K562 (cell line): ENCODE measurements at regions not wholly inside any gene's neighbourhood (a gene's known extent, or its start where the extent isn't known, plus 50 kb on each side); places are given as distances from the start of the nearest gene placed in this dataset.

Source experiments
- CHCHD3 ChIP-seq: fragments of 250-450 bp; sonication (Bioruptor Pico); IDR thresholded peaks from 2 replicates; pipeline ENCODE4 v2.1.2; 2022; ENCODE audit warnings: mild to moderate bottlenecking
- ELF4 ChIP-seq: fragments of 450-650 bp; formaldehyde crosslinking; IDR thresholded peaks from 2 replicates; pipeline ENCODE4 v1.4.0; 2022; ENCODE audit warnings: missing genetic modification characterization
- HDAC3 ChIP-seq: fragments of 450-650 bp; IDR thresholded peaks from 2 replicates; pipeline ENCODE4 v1.6.1; 2018; ENCODE audit warnings: borderline replicate concordance, mild to moderate bottlenecking, moderate library complexity; ENCODE audit not compliant: partially characterized antibody
- HEY1 ChIP-seq: fragments of 250-450 bp; sonication (Bioruptor Pico); IDR thresholded peaks from 2 replicates; pipeline ENCODE4 v1.5.0; 2020; ENCODE audit warnings: mild to moderate bottlenecking, moderate library complexity, borderline replicate concordance
- RAD21 ChIP-seq, 2 experiments: fragments of 250-450 bp in 1 of 2; fragments of 450-650 bp in 1 of 2; sonication (Bioruptor Pico) in 1 of 2; formaldehyde crosslinking in 1 of 2; IDR thresholded peaks in 1 of 2; conservative IDR thresholded peaks in 1 of 2; 2 replicates each; pipeline versions ENCODE4 v1.4.0 to v1.8.0; 2020 to 2022; ENCODE audit warnings: mild to moderate bottlenecking in 2 of 2, moderate library complexity in 1 of 2
- RAD51 ChIP-seq: fragments of 450-650 bp; IDR thresholded peaks from 2 replicates; pipeline ENCODE4 v1.7.1; 2016; ENCODE audit warnings: low read depth, mild to moderate bottlenecking, borderline replicate concordance
- ZC3H8 ChIP-seq: fragments of 450-650 bp; IDR thresholded peaks from 2 replicates; pipeline ENCODE4 v1.6.1; 2017
- ZNF316 ChIP-seq: fragments of 450-650 bp; IDR thresholded peaks from 2 replicates; pipeline ENCODE4 v1.6.1; 2016
- TF ChIP-seq, protein P1 (sequence below), 2 experiments: fragments of 450-650 bp; formaldehyde crosslinking in 1 of 2; IDR thresholded peaks; 2 replicates each; pipeline versions ENCODE4 v1.4.0 to v1.6.1; 2014 to 2020; ENCODE audit warnings: mild to moderate bottlenecking in 2 of 2, borderline replicate concordance in 1 of 2, low read depth in 1 of 2
- TF ChIP-seq, protein P2 (sequence below): fragments of 450-650 bp; formaldehyde crosslinking; IDR thresholded peaks from 2 replicates; pipeline ENCODE4 v1.4.0; 2020; ENCODE audit warnings: mild to moderate bottlenecking, moderate library complexity
- TF ChIP-seq, protein P3 (sequence below): fragments of 450-650 bp; IDR thresholded peaks from 2 replicates; pipeline ENCODE4 v1.7.0; 2016; ENCODE audit warnings: borderline replicate concordance
- TF ChIP-seq, protein P4 (sequence below): conservative IDR thresholded peaks from 2 replicates; pipeline ENCODE4 v1.6.1; 2011; ENCODE audit warnings: low read depth, mild to moderate bottlenecking, low read length; ENCODE audit not compliant: control insufficient read depth

DNA sequence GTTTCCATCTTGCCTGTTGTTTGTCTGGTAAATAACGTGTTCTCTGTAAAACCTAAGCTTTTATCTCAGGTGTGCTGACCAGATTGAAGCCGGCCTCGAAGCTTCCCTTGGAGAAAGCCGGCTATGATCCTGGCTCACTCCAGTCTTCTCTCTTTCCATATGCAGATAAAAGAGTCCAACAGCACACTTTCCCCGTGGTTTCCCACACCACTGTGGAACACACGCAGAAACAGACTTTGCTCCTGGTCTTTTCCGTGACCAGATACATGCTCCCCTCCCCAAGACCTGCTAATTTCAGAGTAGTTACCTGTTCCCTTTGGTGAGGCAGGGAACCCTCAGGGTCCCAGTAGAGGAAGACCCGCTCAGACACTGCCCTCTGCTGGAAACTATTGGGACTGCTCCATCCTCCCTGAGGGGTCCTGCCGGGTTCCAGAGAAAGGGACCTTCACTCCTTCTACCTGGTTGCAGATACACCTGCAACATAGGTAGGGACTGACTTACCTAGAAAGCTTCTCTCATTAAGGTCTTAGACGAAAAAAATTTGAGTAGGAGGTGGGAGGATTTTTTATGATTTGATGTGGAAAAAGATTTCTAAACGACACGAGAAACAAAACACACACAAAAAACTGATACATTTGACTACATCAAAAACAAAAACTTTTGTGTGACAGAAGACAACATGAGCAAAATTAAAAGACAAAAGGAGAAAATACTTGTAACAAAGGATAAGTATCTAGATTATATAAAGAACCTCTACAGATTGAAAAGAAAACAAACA lies 415.4 kb upstream of the CCDC196 start (continued):
- TF ChIP-seq, protein P1, sequence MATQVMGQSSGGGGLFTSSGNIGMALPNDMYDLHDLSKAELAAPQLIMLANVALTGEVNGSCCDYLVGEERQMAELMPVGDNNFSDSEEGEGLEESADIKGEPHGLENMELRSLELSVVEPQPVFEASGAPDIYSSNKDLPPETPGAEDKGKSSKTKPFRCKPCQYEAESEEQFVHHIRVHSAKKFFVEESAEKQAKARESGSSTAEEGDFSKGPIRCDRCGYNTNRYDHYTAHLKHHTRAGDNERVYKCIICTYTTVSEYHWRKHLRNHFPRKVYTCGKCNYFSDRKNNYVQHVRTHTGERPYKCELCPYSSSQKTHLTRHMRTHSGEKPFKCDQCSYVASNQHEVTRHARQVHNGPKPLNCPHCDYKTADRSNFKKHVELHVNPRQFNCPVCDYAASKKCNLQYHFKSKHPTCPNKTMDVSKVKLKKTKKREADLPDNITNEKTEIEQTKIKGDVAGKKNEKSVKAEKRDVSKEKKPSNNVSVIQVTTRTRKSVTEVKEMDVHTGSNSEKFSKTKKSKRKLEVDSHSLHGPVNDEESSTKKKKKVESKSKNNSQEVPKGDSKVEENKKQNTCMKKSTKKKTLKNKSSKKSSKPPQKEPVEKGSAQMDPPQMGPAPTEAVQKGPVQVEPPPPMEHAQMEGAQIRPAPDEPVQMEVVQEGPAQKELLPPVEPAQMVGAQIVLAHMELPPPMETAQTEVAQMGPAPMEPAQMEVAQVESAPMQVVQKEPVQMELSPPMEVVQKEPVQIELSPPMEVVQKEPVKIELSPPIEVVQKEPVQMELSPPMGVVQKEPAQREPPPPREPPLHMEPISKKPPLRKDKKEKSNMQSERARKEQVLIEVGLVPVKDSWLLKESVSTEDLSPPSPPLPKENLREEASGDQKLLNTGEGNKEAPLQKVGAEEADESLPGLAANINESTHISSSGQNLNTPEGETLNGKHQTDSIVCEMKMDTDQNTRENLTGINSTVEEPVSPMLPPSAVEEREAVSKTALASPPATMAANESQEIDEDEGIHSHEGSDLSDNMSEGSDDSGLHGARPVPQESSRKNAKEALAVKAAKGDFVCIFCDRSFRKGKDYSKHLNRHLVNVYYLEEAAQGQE (IDR thresholded peaks at IDR 0.05; ENCODE audit: borderline replicate concordance) = peak; percentile 42; the same call in 1 of the 2 replicates
- TF ChIP-seq, protein P1 (CRISPR knock-in tag; IDR thresholded peaks at IDR 0.05; ENCODE audit: low read depth) = no peak
- TF ChIP-seq, protein P2, sequence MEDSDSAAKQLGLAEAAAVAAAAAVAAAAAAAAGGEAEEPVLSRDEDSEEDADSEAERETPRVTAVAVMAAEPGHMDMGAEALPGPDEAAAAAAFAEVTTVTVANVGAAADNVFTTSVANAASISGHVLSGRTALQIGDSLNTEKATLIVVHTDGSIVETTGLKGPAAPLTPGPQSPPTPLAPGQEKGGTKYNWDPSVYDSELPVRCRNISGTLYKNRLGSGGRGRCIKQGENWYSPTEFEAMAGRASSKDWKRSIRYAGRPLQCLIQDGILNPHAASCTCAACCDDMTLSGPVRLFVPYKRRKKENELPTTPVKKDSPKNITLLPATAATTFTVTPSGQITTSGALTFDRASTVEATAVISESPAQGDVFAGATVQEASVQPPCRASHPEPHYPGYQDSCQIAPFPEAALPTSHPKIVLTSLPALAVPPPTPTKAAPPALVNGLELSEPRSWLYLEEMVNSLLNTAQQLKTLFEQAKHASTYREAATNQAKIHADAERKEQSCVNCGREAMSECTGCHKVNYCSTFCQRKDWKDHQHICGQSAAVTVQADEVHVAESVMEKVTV (CRISPR knock-in tag) = 0 out of 2 replicates have a peak, but pooled peaks have one; percentile 20
- TF ChIP-seq ZNF316 (no peak), RAD51 (no peak), RAD21 (CRISPR knock-in tag; conservative IDR thresholded peaks at IDR 0.05 in 1 of 2, IDR thresholded peaks at IDR 0.05 in 1 of 2) (peak; percentile 48 to 68; a peak in 3 of 4 replicates), HDAC3 (no peak), ZC3H8 (no peak), HEY1 (no peak), CHCHD3 (CRISPR knock-in tag) (no peak), ELF4 (CRISPR knock-in tag) (no peak)
- TF ChIP-seq, protein P3, sequence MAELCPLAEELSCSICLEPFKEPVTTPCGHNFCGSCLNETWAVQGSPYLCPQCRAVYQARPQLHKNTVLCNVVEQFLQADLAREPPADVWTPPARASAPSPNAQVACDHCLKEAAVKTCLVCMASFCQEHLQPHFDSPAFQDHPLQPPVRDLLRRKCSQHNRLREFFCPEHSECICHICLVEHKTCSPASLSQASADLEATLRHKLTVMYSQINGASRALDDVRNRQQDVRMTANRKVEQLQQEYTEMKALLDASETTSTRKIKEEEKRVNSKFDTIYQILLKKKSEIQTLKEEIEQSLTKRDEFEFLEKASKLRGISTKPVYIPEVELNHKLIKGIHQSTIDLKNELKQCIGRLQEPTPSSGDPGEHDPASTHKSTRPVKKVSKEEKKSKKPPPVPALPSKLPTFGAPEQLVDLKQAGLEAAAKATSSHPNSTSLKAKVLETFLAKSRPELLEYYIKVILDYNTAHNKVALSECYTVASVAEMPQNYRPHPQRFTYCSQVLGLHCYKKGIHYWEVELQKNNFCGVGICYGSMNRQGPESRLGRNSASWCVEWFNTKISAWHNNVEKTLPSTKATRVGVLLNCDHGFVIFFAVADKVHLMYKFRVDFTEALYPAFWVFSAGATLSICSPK = no peak
- TF ChIP-seq, protein P4, sequence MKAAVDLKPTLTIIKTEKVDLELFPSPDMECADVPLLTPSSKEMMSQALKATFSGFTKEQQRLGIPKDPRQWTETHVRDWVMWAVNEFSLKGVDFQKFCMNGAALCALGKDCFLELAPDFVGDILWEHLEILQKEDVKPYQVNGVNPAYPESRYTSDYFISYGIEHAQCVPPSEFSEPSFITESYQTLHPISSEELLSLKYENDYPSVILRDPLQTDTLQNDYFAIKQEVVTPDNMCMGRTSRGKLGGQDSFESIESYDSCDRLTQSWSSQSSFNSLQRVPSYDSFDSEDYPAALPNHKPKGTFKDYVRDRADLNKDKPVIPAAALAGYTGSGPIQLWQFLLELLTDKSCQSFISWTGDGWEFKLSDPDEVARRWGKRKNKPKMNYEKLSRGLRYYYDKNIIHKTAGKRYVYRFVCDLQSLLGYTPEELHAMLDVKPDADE = no peak
